ENCODE measurements at regions not wholly inside any gene's neighbourhood (a gene's known extent, or its start where the extent isn't known, plus 50 kb on each side); places are given as distances from the start of the nearest gene placed in this dataset.

GRCh38 chr9:28661853-28662252 lies 1088.6 kb upstream of the C9orf72 start:
- no peaks in the 10 kb centered on the region for H3K36me3 ChIP-seq (ENCODE audit: control insufficient read depth, insufficient read depth, low read length)
- H3K9me1 ChIP-seq (ENCODE audit: insufficient read depth, low read length) = no peaks in the 10 kb centered on the region
- H3K27ac ChIP-seq (ENCODE audit: insufficient read depth, low read length) = no peak overlapping the region
- DNase-seq (no peak), ATAC-seq (ENCODE audit: low read depth) (no peak)
- H3K79me1 ChIP-seq (ENCODE audit: low read depth in 1 of 2, low read length in 2 of 2) = no peaks in the 10 kb centered on the region
- H4K8ac ChIP-seq (ENCODE audit: low read depth in 2 of 2, low read length in 2 of 2) = no peak overlapping the region
- H3K18ac ChIP-seq (ENCODE audit: low read depth, low read length) = no peak overlapping the region
- intact Hi-C loops (cut with micrococcal nuclease) = no loop called here
- H3K14ac ChIP-seq (replicated peaks; ENCODE audit: low read depth, low read length) = no peak overlapping the region
- no peaks in the 10 kb centered on the region for H3K4me1 ChIP-seq (ENCODE audit: control insufficient read depth, insufficient read depth, low read length)
- ChIA-PET CTCF (no interaction called here), POLR2A (ENCODE audit: unreplicated experiment) (no interaction called here)
- no peak overlapping the region for H2AK9ac ChIP-seq (replicated peaks; ENCODE audit: low read depth, low read length, poor library complexity)
- dilution Hi-C loops (cut with HindIII; ENCODE audit: low sequenced_read_pairs, unreplicated experiment) = no loop called here
- no peak overlapping the region for H4K5ac ChIP-seq (ENCODE audit: low read depth, low read length)
- H3K27me3 ChIP-seq (ENCODE audit: control insufficient read depth, insufficient read depth, low read length) = no peaks in the 10 kb centered on the region
- H3K4me3 ChIP-seq (ENCODE audit: insufficient read depth, low read depth, low read length) = no peak overlapping the region
- H3K23ac ChIP-seq (ENCODE audit: low read depth, low read length) = no peak overlapping the region
- no peak overlapping the region for H2BK120ac ChIP-seq (ENCODE audit: low read depth, low read length)
- H2BK15ac ChIP-seq (ENCODE audit: low read depth, low read length) = no peak overlapping the region
- no peak overlapping the region for H3K4me2 ChIP-seq (ENCODE audit: low read depth, low read length)
- H2BK20ac ChIP-seq (ENCODE audit: low read depth, low read length) = no peak overlapping the region
- BruUV-seq (replicated peaks) = no TSS peak
- no peak overlapping the region for H3K56ac ChIP-seq (ENCODE audit: extremely low read depth, insufficient read depth, low read length)
- H4K20me1 ChIP-seq (ENCODE audit: insufficient read depth, low read length) = no peaks in the 10 kb centered on the region
- no peaks in the 10 kb centered on the region; the same call in 1 of the 2 replicates for H3K9me3 ChIP-seq (ENCODE audit: control insufficient read depth, insufficient read depth, low read length)
- WGBS, 2 experiments (ENCODE audit: extremely low coverage in 2 of 2, insufficient read length in 1 of 2) = 29% methylated on average over 2 of the region's 3 CpGs; no CpG with 5 or more reads in 1 of the 2 experiments
- in situ Hi-C loops (cut with MboI; ENCODE audit: low sequenced_read_pairs) = no loop called here
- no peak overlapping the region for H2AK5ac ChIP-seq (ENCODE audit: low read depth, low read length)
- no peak overlapping the region for H2AFZ ChIP-seq (replicated peaks; ENCODE audit: low read length, poor library complexity)
- no peak overlapping the region for H2BK5ac ChIP-seq (ENCODE audit: low read depth, low read length, poor library complexity, severe bottlenecking)
- H4K91ac ChIP-seq (ENCODE audit: insufficient read depth, low read depth, low read length) = no peak overlapping the region
- TF ChIP-seq RCOR1 (IDR thresholded peaks at IDR 0.05; ENCODE audit: insufficient replicate concordance, low read length) = no peak
- no peak for TF ChIP-seq NFE2L2 (IDR thresholded peaks at IDR 0.05; ENCODE audit: low read depth, low read length)
- no peak for TF ChIP-seq RFX5 (IDR thresholded peaks at IDR 0.05; ENCODE audit: low read depth, low read length)
- no peak for TF ChIP-seq SMC3 (IDR thresholded peaks at IDR 0.05; ENCODE audit: low read depth, low read length)
- TF ChIP-seq CTCF (conservative IDR thresholded peaks at IDR 0.05; ENCODE audit: low read depth, low read length) = no peak
- no peak for TF ChIP-seq MAZ (IDR thresholded peaks at IDR 0.05; ENCODE audit: borderline replicate concordance, low read depth, low read length)
- TF ChIP-seq USF2 (IDR thresholded peaks at IDR 0.05; ENCODE audit: low read depth, low read length) = no peak
- no peak for TF ChIP-seq RAD21 (IDR thresholded peaks at IDR 0.05; ENCODE audit: low read length)
- no peak for TF ChIP-seq ELK1 (IDR thresholded peaks at IDR 0.05; ENCODE audit: borderline replicate concordance, low read depth, low read length)
- TF ChIP-seq CEBPB (IDR thresholded peaks at IDR 0.05; ENCODE audit: low read depth, low read length) = no peak
- TF ChIP-seq POLR2A (IDR thresholded peaks at IDR 0.05; ENCODE audit: low read depth, low read length) = no peak
- no peak for TF ChIP-seq MXI1 (IDR thresholded peaks at IDR 0.05; ENCODE audit: borderline replicate concordance, low read depth, low read length)
- TF ChIP-seq MAFK (IDR thresholded peaks at IDR 0.05; ENCODE audit: low read depth, low read length) = no peak
- TF ChIP-seq FOS (IDR thresholded peaks at IDR 0.05; ENCODE audit: low read depth, low read length) = no peak
- TF ChIP-seq BHLHE40 (IDR thresholded peaks at IDR 0.05; ENCODE audit: low read depth, low read length) = no peak
- TF ChIP-seq CHD1 (IDR thresholded peaks at IDR 0.05; ENCODE audit: low read depth, low read length) = no peak
- H3K9ac ChIP-seq (ENCODE audit: low read depth, low read length) = no peak overlapping the region
- no peak overlapping the region for H3K4ac ChIP-seq (ENCODE audit: low read depth, low read length)
